ENCODE measurements at regions not wholly inside any gene's neighbourhood (a gene's known extent, or its start where the extent isn't known, plus 50 kb on each side); places are given as distances from the start of the nearest gene placed in this dataset.
"Not testable (repeated sequence)": the region's sequence is repeated elsewhere in the genome, so short reads cannot be mapped to it uniquely, and the experiment has no call there.

GRCh38 chr7:106562711-106563366 is 98.1 kb downstream of the CCDC71L start:
- no peak for DNase-seq

GRCh38 chr7:106561666-106562411 is 99.1 kb downstream of the CCDC71L start:
- no peak for DNase-seq

GRCh38 chr7:106561151-106561550 is 99.8 kb downstream of the CCDC71L start:
- no peak for DNase-seq

- DNase-seq = no peak
Observed at GRCh38 chr7:106560482-106560881, 100.5 kb downstream of the CCDC71L start.

- DNase-seq = not testable (repeated sequence)
Observed at GRCh38 chr7:106556244-106556643, 104.7 kb downstream of the CCDC71L start.

- DNase-seq = not testable (repeated sequence)
Observed at GRCh38 chr7:106554623-106555022, 106.3 kb downstream of the CCDC71L start.

GRCh38 chr7:106553446-106553836 is 107.5 kb downstream of the CCDC71L start:
- DNase-seq = no peak

GRCh38 chr7:106552645-106553445 is 108.1 kb downstream of the CCDC71L start:
- DNase-seq = peak in 2 of 58 donors; percentile 1 to 2

- no peak for DNase-seq
Observed at GRCh38 chr7:106551936-106552335, 109.0 kb downstream of the CCDC71L start.

- no peak for DNase-seq
Observed at GRCh38 chr7:106548491-106548890, 112.5 kb downstream of the CCDC71L start.

- no peak for DNase-seq
Observed at GRCh38 chr7:106545275-106545674, 115.7 kb downstream of the CCDC71L start.

- no peak for DNase-seq
Observed at GRCh38 chr7:106543221-106543757, 117.7 kb downstream of the CCDC71L start.

- DNase-seq = no peak
Observed at GRCh38 chr7:106542550-106543220, 118.3 kb downstream of the CCDC71L start.

- DNase-seq = no peak
Observed at GRCh38 chr7:106538638-106539037, 122.3 kb downstream of the CCDC71L start.

GRCh38 chr7:106537119-106537518 is 123.8 kb downstream of the CCDC71L start:
- DNase-seq = no peak

- no peak for DNase-seq
Observed at GRCh38 chr7:106536079-106536478, 124.9 kb downstream of the CCDC71L start.

- no peak for DNase-seq
Observed at GRCh38 chr7:106535234-106535932, 125.6 kb downstream of the CCDC71L start.

- DNase-seq = no peak
Observed at GRCh38 chr7:106534271-106534846, 126.6 kb downstream of the CCDC71L start.

- not testable (repeated sequence) for DNase-seq
Observed at GRCh38 chr7:106530183-106530582, 130.8 kb downstream of the CCDC71L start.

GRCh38 chr7:106526617-106527016 is 134.3 kb downstream of the CCDC71L start:
- DNase-seq = not testable (repeated sequence)

All from anterior cingulate cortex (tissue), 58 donors.